Brain microvascular endothelial cell (primary cell): ENCODE measurements at regions not wholly inside any gene's neighbourhood (a gene's known extent, or its start where the extent isn't known, plus 50 kb on each side); places are given as distances from the start of the nearest gene placed in this dataset.

Experiments used
- DNase-seq: peaks from one replicate; pipeline ENCODE4 v3.0.0-alpha.2; 2020
- H3K27ac ChIP-seq: fragments of 250-450 bp; sonication (Bioruptor Pico); 2 replicates; pipeline ENCODE4 v1.5.1; 2020; ENCODE audit warnings: mild to moderate bottlenecking, moderate library complexity
- H3K27me3 ChIP-seq: fragments of 250-450 bp; sonication (Bioruptor Pico); replicated peaks from 2 replicates; pipeline ENCODE4 v1.5.1; 2020; ENCODE audit warnings: mild to moderate bottlenecking
- H3K36me3 ChIP-seq: fragments of 250-450 bp; sonication (Bioruptor Pico); replicated peaks from 2 replicates; pipeline ENCODE4 v1.5.1; 2020; ENCODE audit warnings: mild to moderate bottlenecking
- H3K4me3 ChIP-seq: 2 replicates; pipeline ENCODE4 v1.5.1; 2011; ENCODE audit warnings: low read depth, mild to moderate bottlenecking, control low read depth, low read length, moderate library complexity
- in situ Hi-C: cut with HindIII; loops from 2 replicates; pipeline ENCODE4 v1.10.0; 2017; ENCODE audit warnings: low sequenced_read_pairs, low pct_ligation_motif_present
- TF ChIP-seq, protein P1 (sequence below): IDR thresholded peaks from 2 replicates; pipeline ENCODE4 v1.5.1; 2011; ENCODE audit warnings: low read depth, mild to moderate bottlenecking, moderate library complexity, low read length, control low read depth, inconsistent platforms; ENCODE audit errors: missing control alignments

DNA sequence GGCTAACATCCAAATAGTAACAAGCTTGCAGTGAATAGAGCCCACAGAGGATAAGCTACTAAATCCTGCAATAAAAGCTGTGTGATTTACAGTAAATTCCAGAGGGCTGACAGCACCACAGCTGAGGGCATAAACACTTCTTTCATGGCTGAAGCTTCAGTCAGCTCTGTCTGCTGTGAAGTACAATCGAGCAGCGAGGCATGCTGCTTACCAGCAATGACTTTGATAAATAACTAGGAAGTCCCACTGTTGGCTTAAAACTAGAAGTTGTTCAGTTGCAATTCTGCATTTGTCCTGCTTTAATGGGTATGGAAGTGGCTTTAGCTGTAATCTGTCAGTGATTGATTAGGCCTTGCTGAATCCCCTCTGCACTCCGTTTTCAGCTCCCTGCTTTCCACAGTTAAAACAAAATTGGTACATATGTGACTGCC is 65.2 kb upstream of the FIGN start:
- no peak overlapping the region for H3K27ac ChIP-seq
- DNase-seq: peak; percentile 34

GRCh38 chr2:163799807-163800206 is 64.0 kb upstream of the FIGN start:
- no peak overlapping the region for H3K27ac ChIP-seq
- in situ Hi-C loops: no loop called here
- H3K4me3 ChIP-seq: no peak overlapping the region
- TF ChIP-seq, protein P1, sequence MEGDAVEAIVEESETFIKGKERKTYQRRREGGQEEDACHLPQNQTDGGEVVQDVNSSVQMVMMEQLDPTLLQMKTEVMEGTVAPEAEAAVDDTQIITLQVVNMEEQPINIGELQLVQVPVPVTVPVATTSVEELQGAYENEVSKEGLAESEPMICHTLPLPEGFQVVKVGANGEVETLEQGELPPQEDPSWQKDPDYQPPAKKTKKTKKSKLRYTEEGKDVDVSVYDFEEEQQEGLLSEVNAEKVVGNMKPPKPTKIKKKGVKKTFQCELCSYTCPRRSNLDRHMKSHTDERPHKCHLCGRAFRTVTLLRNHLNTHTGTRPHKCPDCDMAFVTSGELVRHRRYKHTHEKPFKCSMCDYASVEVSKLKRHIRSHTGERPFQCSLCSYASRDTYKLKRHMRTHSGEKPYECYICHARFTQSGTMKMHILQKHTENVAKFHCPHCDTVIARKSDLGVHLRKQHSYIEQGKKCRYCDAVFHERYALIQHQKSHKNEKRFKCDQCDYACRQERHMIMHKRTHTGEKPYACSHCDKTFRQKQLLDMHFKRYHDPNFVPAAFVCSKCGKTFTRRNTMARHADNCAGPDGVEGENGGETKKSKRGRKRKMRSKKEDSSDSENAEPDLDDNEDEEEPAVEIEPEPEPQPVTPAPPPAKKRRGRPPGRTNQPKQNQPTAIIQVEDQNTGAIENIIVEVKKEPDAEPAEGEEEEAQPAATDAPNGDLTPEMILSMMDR: no peak
- H3K27me3 ChIP-seq: no peaks in the 10 kb centered on the region
- no peak for DNase-seq
- H3K36me3 ChIP-seq: no peaks in the 10 kb centered on the region

More for the DNA sequence above, 65.2 kb upstream of the FIGN start:
- in situ Hi-C loops: no loop called here
- Histone ChIP-seq H3K4me3 (no peak overlapping the region), H3K27me3 (no peaks in the 10 kb centered on the region), H3K36me3 (no peaks in the 10 kb centered on the region)
- TF ChIP-seq, protein P1: no peak

- Histone ChIP-seq H3K36me3 (no peaks in the 10 kb centered on the region), H3K27me3 (no peaks in the 10 kb centered on the region), H3K27ac (no peak overlapping the region), H3K4me3 (no peak overlapping the region)
- no peak for DNase-seq
- TF ChIP-seq, protein P1: no peak
- in situ Hi-C loops: no loop called here
Measured at GRCh38 chr2:163794635-163795034, 58.8 kb upstream of the FIGN start.
